Adrenal gland (tissue), 5 donors: ENCODE measurements at regions not wholly inside any gene's neighbourhood (a gene's known extent, or its start where the extent isn't known, plus 50 kb on each side); places are given as distances from the start of the nearest gene placed in this dataset.

ENCODE experiments used
- CTCF ChIP-seq, 6 experiments: fragments of 450-650 bp in 4 of 6; fragments of 200-600 bp in 2 of 6; sonication (generic) in 1 of 6; IDR thresholded peaks; 1 replicate in 5 of 6; 2 replicates in 1 of 6; pipeline versions ENCODE4 v1.5.1 to v1.8.0; 2016 to 2021; ENCODE audit warnings: antibody characterized with exemption in 6 of 6, mild to moderate bottlenecking in 2 of 6, moderate library complexity in 1 of 6
- POLR2A ChIP-seq, 2 donors: fragments of 450-650 bp; IDR thresholded peaks; one replicate each; pipeline ENCODE4 v1.6.1; 2017; ENCODE audit warnings: antibody characterized with exemption in 2 of 2, mild to moderate bottlenecking in 2 of 2, moderate library complexity in 1 of 2
- donor health status: DM: no; HTN: no; CAD: no.

- TF ChIP-seq CTCF (IDR thresholded peaks at IDR 0.05) (no peak), POLR2A (IDR thresholded peaks at IDR 0.05) (no peak)
These were observed 644.2 kb downstream of the NOVA1 start for GRCh38 chr14:25953532-25954139.
